ENCODE measurements at regions not wholly inside any gene's neighbourhood (a gene's known extent, or its start where the extent isn't known, plus 50 kb on each side); places are given as distances from the start of the nearest gene placed in this dataset.

DNA sequence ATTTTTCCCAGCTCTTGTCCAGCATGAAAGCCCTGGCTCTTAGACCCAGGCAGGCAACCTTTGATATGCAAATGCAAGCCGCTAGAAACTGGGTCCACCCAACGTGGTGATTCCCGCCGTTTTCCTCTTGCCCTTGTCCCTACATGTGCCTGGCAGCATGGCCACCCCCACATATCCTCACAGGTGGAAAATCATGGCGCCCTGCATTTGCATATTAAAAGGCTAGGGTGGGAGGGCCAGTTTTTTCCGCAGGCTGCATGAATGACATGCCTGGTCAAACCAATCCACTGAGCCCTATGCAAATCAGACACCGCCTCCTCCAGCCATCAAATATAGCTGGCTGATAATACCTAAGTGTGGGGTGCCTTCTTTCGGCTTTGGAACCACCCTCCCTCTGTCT lies 1091.8 kb upstream of the NXPH2 start:
- TF ChIP-seq GABPA (IDR thresholded peaks at IDR 0.05; ENCODE audit: low read depth) (no peak), SPI1 (IDR thresholded peaks at IDR 0.05; ENCODE audit: borderline replicate concordance, low read depth) (no peak), POLR2AphosphoS5 (IDR thresholded peaks at IDR 0.05; ENCODE audit: low read depth) (no peak)
- TF ChIP-seq, protein P1, sequence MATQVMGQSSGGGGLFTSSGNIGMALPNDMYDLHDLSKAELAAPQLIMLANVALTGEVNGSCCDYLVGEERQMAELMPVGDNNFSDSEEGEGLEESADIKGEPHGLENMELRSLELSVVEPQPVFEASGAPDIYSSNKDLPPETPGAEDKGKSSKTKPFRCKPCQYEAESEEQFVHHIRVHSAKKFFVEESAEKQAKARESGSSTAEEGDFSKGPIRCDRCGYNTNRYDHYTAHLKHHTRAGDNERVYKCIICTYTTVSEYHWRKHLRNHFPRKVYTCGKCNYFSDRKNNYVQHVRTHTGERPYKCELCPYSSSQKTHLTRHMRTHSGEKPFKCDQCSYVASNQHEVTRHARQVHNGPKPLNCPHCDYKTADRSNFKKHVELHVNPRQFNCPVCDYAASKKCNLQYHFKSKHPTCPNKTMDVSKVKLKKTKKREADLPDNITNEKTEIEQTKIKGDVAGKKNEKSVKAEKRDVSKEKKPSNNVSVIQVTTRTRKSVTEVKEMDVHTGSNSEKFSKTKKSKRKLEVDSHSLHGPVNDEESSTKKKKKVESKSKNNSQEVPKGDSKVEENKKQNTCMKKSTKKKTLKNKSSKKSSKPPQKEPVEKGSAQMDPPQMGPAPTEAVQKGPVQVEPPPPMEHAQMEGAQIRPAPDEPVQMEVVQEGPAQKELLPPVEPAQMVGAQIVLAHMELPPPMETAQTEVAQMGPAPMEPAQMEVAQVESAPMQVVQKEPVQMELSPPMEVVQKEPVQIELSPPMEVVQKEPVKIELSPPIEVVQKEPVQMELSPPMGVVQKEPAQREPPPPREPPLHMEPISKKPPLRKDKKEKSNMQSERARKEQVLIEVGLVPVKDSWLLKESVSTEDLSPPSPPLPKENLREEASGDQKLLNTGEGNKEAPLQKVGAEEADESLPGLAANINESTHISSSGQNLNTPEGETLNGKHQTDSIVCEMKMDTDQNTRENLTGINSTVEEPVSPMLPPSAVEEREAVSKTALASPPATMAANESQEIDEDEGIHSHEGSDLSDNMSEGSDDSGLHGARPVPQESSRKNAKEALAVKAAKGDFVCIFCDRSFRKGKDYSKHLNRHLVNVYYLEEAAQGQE (IDR thresholded peaks at IDR 0.05; ENCODE audit: insufficient replicate concordance, low read depth) = no peak
- TF ChIP-seq, protein P2, sequence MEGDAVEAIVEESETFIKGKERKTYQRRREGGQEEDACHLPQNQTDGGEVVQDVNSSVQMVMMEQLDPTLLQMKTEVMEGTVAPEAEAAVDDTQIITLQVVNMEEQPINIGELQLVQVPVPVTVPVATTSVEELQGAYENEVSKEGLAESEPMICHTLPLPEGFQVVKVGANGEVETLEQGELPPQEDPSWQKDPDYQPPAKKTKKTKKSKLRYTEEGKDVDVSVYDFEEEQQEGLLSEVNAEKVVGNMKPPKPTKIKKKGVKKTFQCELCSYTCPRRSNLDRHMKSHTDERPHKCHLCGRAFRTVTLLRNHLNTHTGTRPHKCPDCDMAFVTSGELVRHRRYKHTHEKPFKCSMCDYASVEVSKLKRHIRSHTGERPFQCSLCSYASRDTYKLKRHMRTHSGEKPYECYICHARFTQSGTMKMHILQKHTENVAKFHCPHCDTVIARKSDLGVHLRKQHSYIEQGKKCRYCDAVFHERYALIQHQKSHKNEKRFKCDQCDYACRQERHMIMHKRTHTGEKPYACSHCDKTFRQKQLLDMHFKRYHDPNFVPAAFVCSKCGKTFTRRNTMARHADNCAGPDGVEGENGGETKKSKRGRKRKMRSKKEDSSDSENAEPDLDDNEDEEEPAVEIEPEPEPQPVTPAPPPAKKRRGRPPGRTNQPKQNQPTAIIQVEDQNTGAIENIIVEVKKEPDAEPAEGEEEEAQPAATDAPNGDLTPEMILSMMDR (IDR thresholded peaks at IDR 0.05; ENCODE audit: insufficient read depth, low read length) = no peak
- Histone ChIP-seq H3K27me3 (ENCODE audit: insufficient read depth, poor library complexity, severe bottlenecking) (no peaks in the 10 kb centered on the region), H3K4me3 (replicated peaks; ENCODE audit: insufficient read depth, low read length) (no peak overlapping the region), H3K27ac (replicated peaks) (no peak overlapping the region)
- no peak for DNase-seq (ENCODE audit: low read depth in 1 of 2, low spot score in 1 of 2)

DNA sequence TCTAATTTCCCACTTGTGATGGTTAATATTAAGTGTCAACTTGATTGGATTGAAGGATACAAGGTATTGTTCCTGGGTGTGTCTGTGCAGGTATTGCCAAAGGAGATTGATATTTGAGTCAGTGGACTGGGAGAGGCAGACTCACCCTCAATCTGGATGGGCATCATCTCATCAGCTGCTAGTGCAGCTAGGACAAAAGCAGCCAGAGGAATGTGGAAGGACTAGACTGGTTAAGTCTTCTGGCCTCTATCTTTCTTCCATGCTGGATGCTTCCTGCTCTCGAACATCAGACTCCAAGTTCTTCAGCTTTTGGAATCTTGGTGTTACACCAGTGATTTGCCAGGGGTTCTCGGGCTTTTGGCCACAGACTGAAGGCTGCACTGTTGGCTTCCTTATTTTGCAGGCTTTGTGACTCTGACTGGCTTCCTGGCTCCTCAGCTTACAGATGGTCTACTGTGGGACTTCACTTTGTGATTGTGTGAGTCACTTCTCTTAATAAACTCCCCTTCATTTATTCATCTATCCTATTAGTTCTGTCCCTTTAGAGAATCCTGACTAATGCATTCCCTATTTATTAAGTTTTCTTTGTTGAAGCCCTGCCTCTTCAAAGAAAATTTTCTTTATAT lies 1087.5 kb upstream of the NXPH2 start:
- peak in 1 of 2 experiments; percentile 17 for DNase-seq (ENCODE audit: low read depth in 1 of 2, low spot score in 1 of 2)
- no peak overlapping the region for H3K27ac ChIP-seq (replicated peaks)

DNA sequence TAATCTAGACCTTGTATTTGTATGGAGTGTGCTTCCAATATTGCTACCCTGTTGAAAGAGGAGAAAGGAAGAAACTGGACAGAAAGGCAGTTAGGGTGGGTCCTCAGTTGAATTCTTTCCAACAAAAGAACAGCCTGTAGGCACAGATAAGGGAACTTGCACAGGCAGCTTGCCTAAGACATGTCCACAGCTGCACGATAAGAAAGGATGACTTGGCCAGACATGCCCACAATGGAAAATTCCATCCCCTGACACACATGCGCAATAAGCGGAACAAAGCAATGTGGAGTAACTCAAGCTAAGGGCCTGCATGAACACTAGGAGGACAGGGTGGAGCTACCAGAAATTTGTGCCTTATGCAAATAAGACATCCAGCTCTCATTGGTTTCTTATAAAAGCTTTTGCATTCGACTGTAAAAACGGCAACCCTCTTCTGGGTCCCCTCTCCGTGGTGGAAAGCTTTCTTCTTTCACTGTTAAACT lies 1084.7 kb upstream of the NXPH2 start:
- DNase-seq (ENCODE audit: low read depth in 1 of 2, low spot score in 1 of 2) = peak; percentile 29 to 84
- TF ChIP-seq POLR2AphosphoS5 (IDR thresholded peaks at IDR 0.05; ENCODE audit: low read depth) = peak; percentile 99
- TF ChIP-seq GABPA (IDR thresholded peaks at IDR 0.05; ENCODE audit: low read depth) = no peak
- TF ChIP-seq SPI1 (IDR thresholded peaks at IDR 0.05; ENCODE audit: borderline replicate concordance, low read depth) = peak; percentile 31; the same call in 1 of the 2 replicates
- Histone ChIP-seq H3K27ac (replicated peaks) (peak overlapping the region; percentile 49), H3K27me3 (ENCODE audit: insufficient read depth, poor library complexity, severe bottlenecking) (no peaks in the 10 kb centered on the region), H3K4me3 (replicated peaks; ENCODE audit: insufficient read depth, low read length) (no peak overlapping the region)

More for the DNA sequence above, 1087.5 kb upstream of the NXPH2 start:
- Histone ChIP-seq H3K4me3 (replicated peaks; ENCODE audit: insufficient read depth, low read length) (no peak overlapping the region), H3K27me3 (ENCODE audit: insufficient read depth, poor library complexity, severe bottlenecking) (no peaks in the 10 kb centered on the region)
- TF ChIP-seq POLR2AphosphoS5 (IDR thresholded peaks at IDR 0.05; ENCODE audit: low read depth) = no peak
- TF ChIP-seq SPI1 (IDR thresholded peaks at IDR 0.05; ENCODE audit: borderline replicate concordance, low read depth) = peak; percentile 70

DNA sequence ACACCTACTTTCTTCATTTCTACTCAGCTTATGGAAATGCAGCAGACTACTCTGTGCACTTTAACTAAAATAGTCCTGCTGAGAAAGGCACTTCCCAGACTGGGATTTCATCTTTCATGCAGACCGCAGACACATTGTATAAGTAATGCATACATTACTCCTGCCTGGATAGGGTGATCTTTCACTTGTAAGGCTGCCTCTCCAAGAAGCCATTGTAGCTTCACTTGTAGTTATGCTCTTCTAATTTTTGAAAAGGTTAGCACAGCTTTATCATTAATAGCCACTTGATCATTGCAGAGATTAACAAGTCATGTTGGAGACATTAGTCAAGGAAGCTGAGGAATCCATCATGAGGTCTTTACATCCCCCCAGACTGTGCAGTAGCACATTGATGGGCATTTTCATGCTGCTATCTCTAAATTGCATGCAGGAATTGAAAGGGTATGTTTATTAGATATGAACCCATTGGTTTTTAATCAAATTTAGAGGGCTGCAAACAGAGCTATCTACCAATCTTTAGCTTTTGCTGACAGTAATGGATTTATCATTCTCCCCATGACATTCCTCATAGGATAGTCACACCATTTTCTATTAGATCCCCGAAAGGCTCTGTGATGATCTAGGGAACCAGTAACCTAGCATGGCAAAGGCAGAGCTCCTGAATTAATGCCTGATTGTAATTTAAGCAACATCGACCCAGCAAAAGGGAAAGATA lies 1074.7 kb upstream of the NXPH2 start:
- no peak for TF ChIP-seq SPI1 (IDR thresholded peaks at IDR 0.05; ENCODE audit: borderline replicate concordance, low read depth)
- no peak for TF ChIP-seq POLR2AphosphoS5 (IDR thresholded peaks at IDR 0.05; ENCODE audit: low read depth)
- no peak for TF ChIP-seq GABPA (IDR thresholded peaks at IDR 0.05; ENCODE audit: low read depth)
- TF ChIP-seq, protein P1 (IDR thresholded peaks at IDR 0.05; ENCODE audit: insufficient replicate concordance, low read depth) = no peak
- TF ChIP-seq, protein P2 (IDR thresholded peaks at IDR 0.05; ENCODE audit: insufficient read depth, low read length) = no peak
- Histone ChIP-seq H3K4me3 (replicated peaks; ENCODE audit: insufficient read depth, low read length) (no peak overlapping the region), H3K27me3 (ENCODE audit: insufficient read depth, poor library complexity, severe bottlenecking) (no peaks in the 10 kb centered on the region), H3K27ac (replicated peaks) (no peak overlapping the region)
- DNase-seq (ENCODE audit: low read depth in 1 of 2, low spot score in 1 of 2) = no peak
